Right atrium auricular region (tissue), 2 donors: ENCODE measurements at regions not wholly inside any gene's neighbourhood (a gene's known extent, or its start where the extent isn't known, plus 50 kb on each side); places are given as distances from the start of the nearest gene placed in this dataset.

Source experiments
- DNase-seq: peaks from one replicate; pipeline ENCODE4 v3.0.0-alpha.2; 2019; ENCODE audit warnings: low spot score
- H3K27ac ChIP-seq, 2 donors: fragments of 200-600 bp; sonication (generic); 1 replicate in 1 of 2; 2 replicates in 1 of 2; pipeline ENCODE4 v1.5.1; 2016 to 2019
- H3K27me3 ChIP-seq, 2 donors: fragments of 200-600 bp; sonication (generic); one replicate each; pipeline versions ENCODE4 v1.5.1 to v1.6.0; 2017 to 2019
- H3K36me3 ChIP-seq: fragments of 200-600 bp; sonication (generic); one replicate; pipeline ENCODE4 v1.5.1; 2016
- H3K4me1 ChIP-seq, 2 donors: fragments of 200-600 bp; sonication (generic); one replicate each; pipeline versions ENCODE4 v1.5.1 to v1.6.0; 2017 to 2019
- H3K4me3 ChIP-seq, 2 donors: fragments of 200-600 bp; sonication (generic); 1 replicate in 1 of 2; 2 replicates in 1 of 2; pipeline ENCODE4 v1.5.1; 2017 to 2019; ENCODE audit warnings: mild to moderate bottlenecking in 1 of 2, moderate library complexity in 1 of 2
- H3K9me3 ChIP-seq, 2 donors: fragments of 200-600 bp; sonication (generic); one replicate each; pipeline ENCODE4 v1.5.1; 2019
- CTCF ChIP-seq, 2 donors: fragments of 200-600 bp; sonication (generic); IDR thresholded peaks; one replicate each; pipeline ENCODE4 v1.5.1; 2019; ENCODE audit warnings: antibody characterized with exemption in 2 of 2

GRCh38 chr6:54706844-54707605 lies 139.5 kb upstream of the FAM83B start:
- Histone ChIP-seq H3K27me3 (no peaks in the 10 kb centered on the region), H3K36me3 (no peaks in the 10 kb centered on the region), H3K9me3 (no peaks in the 10 kb centered on the region), H3K4me1 (no peaks in the 10 kb centered on the region), H3K4me3 (no peak overlapping the region), H3K27ac (no peak overlapping the region)
- TF ChIP-seq CTCF (IDR thresholded peaks at IDR 0.05), result no peak
- DNase-seq, result no peak

- H3K27me3 ChIP-seq, result no peaks in the 10 kb centered on the region
- peaks cover 0 to 4% of the 10 kb centered on the region in 2 donors for H3K4me1 ChIP-seq
- no peak overlapping the region for H3K4me3 ChIP-seq
- no peaks in the 10 kb centered on the region for H3K9me3 ChIP-seq
- H3K27ac ChIP-seq, result peak overlapping the region in 1 of 2 donors; percentile 56
- DNase-seq, result no peak
- TF ChIP-seq CTCF (IDR thresholded peaks at IDR 0.05), result no peak
- no peaks in the 10 kb centered on the region for H3K36me3 ChIP-seq
Measured at GRCh38 chr6:54710456-54710855, 136.1 kb upstream of the FAM83B start.

- Histone ChIP-seq H3K36me3 (no peaks in the 10 kb centered on the region), H3K9me3 (no peaks in the 10 kb centered on the region), H3K4me1 (peaks cover 0 to 4% of the 10 kb centered on the region in 2 donors), H3K4me3 (no peak overlapping the region), H3K27me3 (no peaks in the 10 kb centered on the region), H3K27ac (no peak overlapping the region)
- DNase-seq, result no peak
- TF ChIP-seq CTCF (IDR thresholded peaks at IDR 0.05), result no peak
Measured at GRCh38 chr6:54716010-54716409, 130.6 kb upstream of the FAM83B start.

- no peak overlapping the region for H3K4me3 ChIP-seq
- no peak for DNase-seq
- H3K36me3 ChIP-seq, result no peaks in the 10 kb centered on the region
- H3K4me1 ChIP-seq, result peaks cover 0 to 4% of the 10 kb centered on the region in 2 donors
- H3K9me3 ChIP-seq, result no peaks in the 10 kb centered on the region
- H3K27ac ChIP-seq, result no peak overlapping the region
- H3K27me3 ChIP-seq, result no peaks in the 10 kb centered on the region
- TF ChIP-seq CTCF (IDR thresholded peaks at IDR 0.05), result no peak
Measured at GRCh38 chr6:54716877-54717276, 129.7 kb upstream of the FAM83B start.

- Histone ChIP-seq H3K4me1 (no peaks in the 10 kb centered on the region), H3K9me3 (no peaks in the 10 kb centered on the region), H3K27me3 (no peaks in the 10 kb centered on the region), H3K4me3 (no peak overlapping the region), H3K36me3 (no peaks in the 10 kb centered on the region), H3K27ac (no peak overlapping the region)
- peak; percentile 77 for DNase-seq
- peak; percentile 73 to 84 for TF ChIP-seq CTCF (IDR thresholded peaks at IDR 0.05)
Measured at GRCh38 chr6:54717849-54718455, 128.6 kb upstream of the FAM83B start.
